ENCODE measurements at regions not wholly inside any gene's neighbourhood (a gene's known extent, or its start where the extent isn't known, plus 50 kb on each side); places are given as distances from the start of the nearest gene placed in this dataset.

- TF ChIP-seq CTCF (IDR thresholded peaks at IDR 0.05) (no peak), POLR2A (IDR thresholded peaks at IDR 0.05) (no peak)
These were observed 111.0 kb upstream of the ERBB4 start for GRCh38 chr2:212649646-212650045.
